ENCODE measurements at regions not wholly inside any gene's neighbourhood (a gene's known extent, or its start where the extent isn't known, plus 50 kb on each side); places are given as distances from the start of the nearest gene placed in this dataset.

- in situ Hi-C loops (cut with MboI), result no loop called here
These were observed 628.7 kb downstream of the AMY1C start for GRCh38 chr1:104378414-104378813.

More at GRCh38 chr1:104378414-104378813, 628.7 kb downstream of the AMY1C start:
- no peaks in the 10 kb centered on the region for H3K27me3 ChIP-seq (replicated peaks in 1 of 2; ENCODE audit: control insufficient read depth in 2 of 2, insufficient read depth in 2 of 2, low read length in 1 of 2)
- H3K9ac ChIP-seq (ENCODE audit: control insufficient read depth, insufficient read depth, low read length), result no peak overlapping the region
- WGBS (ENCODE audit: insufficient coverage, insufficient replicate concordance, low lambda C conversion rate, missing lambda C conversion rate), result 0% methylated on average over 1 of the region's 1 CpG
- ChIA-PET SMC1A (ENCODE audit: uncharacterized antibody, unreplicated experiment) (no interaction called here), POLR2A (no interaction called here), RAD21 (ENCODE audit: unreplicated experiment) (no interaction called here), CTCF (no interaction called here)
- no peaks in the 10 kb centered on the region for H4K20me1 ChIP-seq (ENCODE audit: control insufficient read depth, insufficient read depth)
- TF ChIP-seq CBX5 (IDR thresholded peaks at IDR 0.05; ENCODE audit: low read depth) (no peak), CBX3 (IDR thresholded peaks at IDR 0.05; ENCODE audit: borderline replicate concordance, low read depth) (no peak), KAT2A (conservative IDR thresholded peaks at IDR 0.05; ENCODE audit: control insufficient read depth, low read depth, low read length) (no peak), KLF5 (IDR thresholded peaks at IDR 0.05; ENCODE audit: partially characterized antibody) (no peak), TAF1 (IDR thresholded peaks at IDR 0.05; ENCODE audit: borderline replicate concordance, low read depth, low read length) (no peak), KDM1A (IDR thresholded peaks at IDR 0.05; ENCODE audit: borderline replicate concordance) (no peak), ZNF24 (IDR thresholded peaks at IDR 0.05) (no peak), ELK1 (IDR thresholded peaks at IDR 0.05; ENCODE audit: low read depth, low read length) (no peak), FOXM1 (IDR thresholded peaks at IDR 0.05; ENCODE audit: low read depth, low read length) (no peak), SMAD5 (IDR thresholded peaks at IDR 0.05; ENCODE audit: low read depth) (no peak), BCLAF1 (IDR thresholded peaks at IDR 0.05) (no peak), BMI1 (IDR thresholded peaks at IDR 0.05; ENCODE audit: borderline replicate concordance) (no peak), NRF1 (conservative IDR thresholded peaks at IDR 0.05; ENCODE audit: low read depth, low read length) (no peak), RELB (IDR thresholded peaks at IDR 0.05; ENCODE audit: low read depth) (no peak), FOS (IDR thresholded peaks at IDR 0.05; ENCODE audit: borderline replicate concordance, extremely low read depth, insufficient read length) (no peak)
- H3K36me3 ChIP-seq (ENCODE audit: control insufficient read depth in 2 of 2, insufficient read depth in 2 of 2, low read length in 1 of 2), result no peaks in the 10 kb centered on the region
- H3K27ac ChIP-seq (ENCODE audit: control insufficient read depth, insufficient read depth), result no peak overlapping the region
- no TSS peak for BruUV-seq (replicated peaks)
- H3K9me3 ChIP-seq (replicated peaks; ENCODE audit: control insufficient read depth, insufficient read depth, low read length), result no peaks in the 10 kb centered on the region
- DNase-seq (ENCODE audit: low read depth, low spot score) (no peak), FAIRE-seq (no peak), ATAC-seq (no peak)
- H3K4me2 ChIP-seq (ENCODE audit: control insufficient read depth, insufficient read depth), result no peak overlapping the region
- no peak overlapping the region for H3K4me3 ChIP-seq
- H2AFZ ChIP-seq (ENCODE audit: control insufficient read depth, low read depth, low read length), result no peak overlapping the region
- H3K79me2 ChIP-seq (ENCODE audit: control insufficient read depth, insufficient read depth, low read length), result no peaks in the 10 kb centered on the region
- no peaks in the 10 kb centered on the region for H3K4me1 ChIP-seq (ENCODE audit: control insufficient read depth, insufficient read depth, low read length)
- intact Hi-C loops (cut with micrococcal nuclease; ENCODE audit: unreplicated experiment), result no loop called here

All from GM12878 (cell line).